GM10248 (cell line): ENCODE measurements at regions not wholly inside any gene's neighbourhood (a gene's known extent, or its start where the extent isn't known, plus 50 kb on each side); places are given as distances from the start of the nearest gene placed in this dataset.
"Not testable (repeated sequence)": the region's sequence is repeated elsewhere in the genome, so short reads cannot be mapped to it uniquely, and the experiment has no call there.

Experiments used
- CTCF ChIA-PET: fragments of 300-600 bp; sonication (Branson Sonifier 250); formaldehyde crosslinking; extraction: SDS; loops from one replicate; lab custom pipeline; 2021; ENCODE audit warnings: antibody characterized with exemption; lab: Yijun Ruan, JAX
- POLR2A ChIA-PET: fragments of 350-650 bp; sonication (Branson Sonifier 250); formaldehyde crosslinking; extraction: SDS; loops from one replicate; lab custom pipeline; 2020; ENCODE audit warnings: antibody characterized with exemption; lab: Yijun Ruan, JAX
- DNase-seq: peaks from one replicate; pipeline ENCODE4 v3.0.0; 2012; ENCODE audit errors: extremely low spot score
- CTCF ChIP-seq: IDR thresholded peaks from 2 replicates; pipeline ENCODE4 v1.5.1; 2012; ENCODE audit warnings: mild to moderate bottlenecking, low read depth; ENCODE audit errors: extremely low read depth, missing control alignments, control extremely low read depth

- TF ChIP-seq CTCF, result no peak
- no peak for DNase-seq
- CTCF ChIA-PET, result no interaction called here
- POLR2A ChIA-PET, result no interaction called here
Measured at GRCh38 chr5:155807884-155808576, 518.9 kb upstream of the SGCD start.

GRCh38 chr5:155815248-155815647, 511.7 kb upstream of the SGCD start:
- no peak for DNase-seq
- ChIA-PET CTCF (no interaction called here), POLR2A (no interaction called here)
- TF ChIP-seq CTCF, result no peak

GRCh38 chr5:155822177-155822576, 504.8 kb upstream of the SGCD start:
- ChIA-PET CTCF (no interaction called here), POLR2A (no interaction called here)
- TF ChIP-seq CTCF, result no peak
- no peak for DNase-seq

GRCh38 chr5:155826611-155827507, 500.1 kb upstream of the SGCD start:
- DNase-seq, result no peak
- ChIA-PET POLR2A (no interaction called here), CTCF (no interaction called here)
- TF ChIP-seq CTCF, result no peak

GRCh38 chr5:155827508-155827815, 499.5 kb upstream of the SGCD start:
- DNase-seq, CTCF ChIA-PET, POLR2A ChIA-PET: not testable (repeated sequence)

GRCh38 chr5:155827949-155828348, 499.0 kb upstream of the SGCD start:
- no peak for TF ChIP-seq CTCF
- ChIA-PET POLR2A (no interaction called here), CTCF (no interaction called here)
- DNase-seq, result peak; percentile 4

- CTCF ChIA-PET, result interaction anchor here (1.6 kb wide), 1 partner anchor 8 kb away, joined by 4 read pairs; no protein-coding TSS in a partner anchor
- POLR2A ChIA-PET, result no interaction called here
Measured at GRCh38 chr5:155831491-155831890, 495.5 kb upstream of the SGCD start.

More at GRCh38 chr5:155831491-155831890, 495.5 kb upstream of the SGCD start:
- no peak for DNase-seq
- no peak for TF ChIP-seq CTCF
